ENCODE measurements at regions not wholly inside any gene's neighbourhood (a gene's known extent, or its start where the extent isn't known, plus 50 kb on each side); places are given as distances from the start of the nearest gene placed in this dataset.

DNA sequence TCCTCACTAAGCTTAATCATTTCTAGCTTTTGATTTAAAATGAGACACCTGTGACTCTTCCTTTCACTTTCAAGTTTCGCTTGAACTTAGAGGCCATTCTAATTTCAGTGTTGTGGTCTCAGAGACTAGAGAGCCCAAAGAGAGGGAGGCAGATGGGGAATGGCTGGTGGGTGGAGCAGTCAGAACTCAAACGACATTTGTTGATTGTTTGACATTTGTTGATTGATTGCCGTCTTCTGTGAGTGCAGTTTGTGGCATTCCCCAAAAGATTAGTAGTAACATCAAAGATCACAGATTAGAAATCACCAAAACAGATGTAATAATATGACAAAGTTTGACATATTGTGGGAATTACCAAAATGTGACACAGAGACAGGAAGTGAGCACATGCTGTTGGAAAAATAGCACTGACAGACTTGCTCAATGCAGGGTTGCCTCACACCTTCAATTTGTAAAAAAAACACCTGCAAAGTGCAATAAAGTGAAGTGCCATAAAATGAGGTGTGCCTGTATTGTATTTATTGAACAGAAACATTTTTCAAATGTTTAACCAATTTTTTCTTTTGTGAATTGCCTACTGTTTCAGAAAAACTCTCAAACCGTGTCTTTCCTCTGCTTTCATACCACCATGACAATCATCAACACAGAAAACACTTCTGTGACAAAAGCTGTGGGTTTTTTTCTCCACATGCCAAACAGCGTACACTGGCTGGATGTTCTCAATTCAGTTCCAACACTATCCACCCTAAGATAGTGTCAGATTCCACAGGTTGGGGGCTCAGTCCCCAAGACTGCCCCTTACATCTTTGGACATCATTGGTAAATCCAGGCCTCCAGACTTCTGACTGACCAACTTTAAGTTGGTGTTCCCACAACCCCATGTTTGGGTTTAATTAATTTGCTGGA lies 376.3 kb upstream of the RGS6 start:
- TF ChIP-seq, protein P1, sequence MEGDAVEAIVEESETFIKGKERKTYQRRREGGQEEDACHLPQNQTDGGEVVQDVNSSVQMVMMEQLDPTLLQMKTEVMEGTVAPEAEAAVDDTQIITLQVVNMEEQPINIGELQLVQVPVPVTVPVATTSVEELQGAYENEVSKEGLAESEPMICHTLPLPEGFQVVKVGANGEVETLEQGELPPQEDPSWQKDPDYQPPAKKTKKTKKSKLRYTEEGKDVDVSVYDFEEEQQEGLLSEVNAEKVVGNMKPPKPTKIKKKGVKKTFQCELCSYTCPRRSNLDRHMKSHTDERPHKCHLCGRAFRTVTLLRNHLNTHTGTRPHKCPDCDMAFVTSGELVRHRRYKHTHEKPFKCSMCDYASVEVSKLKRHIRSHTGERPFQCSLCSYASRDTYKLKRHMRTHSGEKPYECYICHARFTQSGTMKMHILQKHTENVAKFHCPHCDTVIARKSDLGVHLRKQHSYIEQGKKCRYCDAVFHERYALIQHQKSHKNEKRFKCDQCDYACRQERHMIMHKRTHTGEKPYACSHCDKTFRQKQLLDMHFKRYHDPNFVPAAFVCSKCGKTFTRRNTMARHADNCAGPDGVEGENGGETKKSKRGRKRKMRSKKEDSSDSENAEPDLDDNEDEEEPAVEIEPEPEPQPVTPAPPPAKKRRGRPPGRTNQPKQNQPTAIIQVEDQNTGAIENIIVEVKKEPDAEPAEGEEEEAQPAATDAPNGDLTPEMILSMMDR (IDR thresholded peaks at IDR 0.05), result no peak
- TF ChIP-seq EP300 (IDR thresholded peaks at IDR 0.05; ENCODE audit: low read depth), result no peak
- TF ChIP-seq POLR2A (IDR thresholded peaks at IDR 0.05), result no peak

All from transverse colon (tissue), 3 donors.